Sigmoid colon (tissue), 6 donors: ENCODE measurements at regions not wholly inside any gene's neighbourhood (a gene's known extent, or its start where the extent isn't known, plus 50 kb on each side); places are given as distances from the start of the nearest gene placed in this dataset.

Experiments
- DNase-seq: peaks from one replicate; pipeline ENCODE4 v3.0.0-alpha.2; 2019
- H3K27ac ChIP-seq, 4 donors: fragments of 200-600 bp; sonication (generic); one replicate each; pipeline ENCODE4 v1.5.1; 2016 to 2019; ENCODE audit warnings: mild to moderate bottlenecking in 1 of 4
- H3K27me3 ChIP-seq, 3 donors: fragments of 200-600 bp; sonication (generic); one replicate each; pipeline ENCODE4 v1.5.1; 2019; ENCODE audit warnings: mild to moderate bottlenecking in 1 of 3
- H3K36me3 ChIP-seq, 4 donors: fragments of 200-600 bp; sonication (generic); one replicate each; pipeline ENCODE4 v1.5.1; 2016 to 2019
- H3K4me1 ChIP-seq, 4 donors: fragments of 200-600 bp; sonication (generic); one replicate each; pipeline ENCODE4 v1.5.1; 2017 to 2019
- H3K4me3 ChIP-seq, 4 donors: fragments of 200-600 bp; sonication (generic); one replicate each; pipeline ENCODE4 v1.5.1; 2017 to 2019; ENCODE audit warnings: mild to moderate bottlenecking in 2 of 4, moderate library complexity in 1 of 4
- H3K9me3 ChIP-seq, 4 donors: fragments of 200-600 bp in 3 of 4; sonication (generic) in 3 of 4; one replicate each; pipeline versions ENCODE4 v1.5.1 to v1.6.1; 2013 to 2019
- EP300 ChIP-seq, 4 donors: sonication (generic); formaldehyde crosslinking; IDR thresholded peaks; one replicate each; pipeline ENCODE4 v1.6.1; 2017; ENCODE audit warnings: antibody characterized with exemption in 4 of 4
- POLR2A ChIP-seq, 2 donors: fragments of 450-650 bp; IDR thresholded peaks; one replicate each; pipeline ENCODE4 v1.6.1; 2016; ENCODE audit warnings: antibody characterized with exemption in 2 of 2, mild to moderate bottlenecking in 2 of 2, moderate library complexity in 2 of 2
- POLR2AphosphoS5 ChIP-seq, 4 donors: sonication (generic); formaldehyde crosslinking; IDR thresholded peaks; one replicate each; pipeline ENCODE4 v1.6.1; 2017; ENCODE audit warnings: antibody characterized with exemption in 4 of 4
- WGBS, 2 donors: extraction: QIAGEN DNeasy Blood & Tissue Kit; methylation state at CpG; one replicate each; pipeline ENCODE4 v1.1.7; 2013; 5-methylcytosine and 5-hydroxymethylcytosine counted together
- intact Hi-C: fragments of 100-400 bp; cut with DNase I; formaldehyde crosslinking; loops from one replicate; pipeline ENCODE4 v1.15.1; 2023
- small RNA-seq, 3 donors: library from RNA; depleted of rRNA; stranded (forward); fragments of <200 nt; gene quantifications; one replicate each; pipeline ENCODE3, GENCODE V24; 2016
- TF ChIP-seq, protein P1 (sequence below), 4 experiments: fragments of 450-650 bp in 3 of 4; fragments of 200-600 bp in 1 of 4; IDR thresholded peaks; one replicate each; pipeline ENCODE4 v1.5.1; 2016 to 2019; ENCODE audit warnings: antibody characterized with exemption in 4 of 4, mild to moderate bottlenecking in 3 of 4, moderate library complexity in 2 of 4
- donor health status: healthy with polysubstance abuse.
- donor health status: healthy.

DNA sequence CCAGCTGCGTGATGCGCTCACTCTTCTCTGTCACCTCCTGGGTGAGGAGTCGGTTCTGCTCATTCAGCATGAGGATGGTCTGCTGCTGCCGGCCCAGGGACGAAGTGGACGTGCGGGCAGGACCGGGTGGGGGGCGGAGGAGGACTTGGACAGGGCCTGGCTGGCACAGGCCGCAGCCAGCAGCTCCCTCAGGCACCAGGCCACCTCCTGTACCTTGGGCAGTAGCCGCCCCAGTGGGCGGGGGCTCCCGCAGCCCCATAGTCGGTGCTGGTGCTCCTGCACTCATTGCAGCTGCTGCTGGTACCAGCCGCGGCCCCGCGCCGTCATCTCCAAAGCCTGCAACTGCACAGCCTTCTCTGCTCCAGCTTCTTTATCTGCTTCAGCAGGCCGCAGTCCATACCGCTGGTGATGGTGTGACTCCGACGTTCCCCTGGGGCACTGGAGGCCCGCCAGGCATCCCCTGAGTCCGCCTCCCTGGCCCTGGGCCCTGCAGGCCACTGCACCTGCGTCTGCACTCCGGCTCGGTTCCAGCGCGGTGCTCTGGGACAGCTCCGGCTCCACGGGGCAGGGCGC lies 884.9 kb upstream of the ZNF722 start:
- intact Hi-C loops: no loop called here
- peaks cover 0 to 21% (median 2%) of the 10 kb centered on the region in 4 donors for H3K9me3 ChIP-seq
- no peak for DNase-seq
- no peaks in the 10 kb centered on the region for H3K27me3 ChIP-seq
- H3K27ac ChIP-seq: no peak overlapping the region
- H3K36me3 ChIP-seq: no peaks in the 10 kb centered on the region
- no peaks in the 10 kb centered on the region for H3K4me1 ChIP-seq
- no peak overlapping the region for H3K4me3 ChIP-seq
- no peak for TF ChIP-seq POLR2AphosphoS5 (IDR thresholded peaks at IDR 0.05)
- TF ChIP-seq POLR2A (IDR thresholded peaks at IDR 0.05): no peak
- TF ChIP-seq, protein P1, sequence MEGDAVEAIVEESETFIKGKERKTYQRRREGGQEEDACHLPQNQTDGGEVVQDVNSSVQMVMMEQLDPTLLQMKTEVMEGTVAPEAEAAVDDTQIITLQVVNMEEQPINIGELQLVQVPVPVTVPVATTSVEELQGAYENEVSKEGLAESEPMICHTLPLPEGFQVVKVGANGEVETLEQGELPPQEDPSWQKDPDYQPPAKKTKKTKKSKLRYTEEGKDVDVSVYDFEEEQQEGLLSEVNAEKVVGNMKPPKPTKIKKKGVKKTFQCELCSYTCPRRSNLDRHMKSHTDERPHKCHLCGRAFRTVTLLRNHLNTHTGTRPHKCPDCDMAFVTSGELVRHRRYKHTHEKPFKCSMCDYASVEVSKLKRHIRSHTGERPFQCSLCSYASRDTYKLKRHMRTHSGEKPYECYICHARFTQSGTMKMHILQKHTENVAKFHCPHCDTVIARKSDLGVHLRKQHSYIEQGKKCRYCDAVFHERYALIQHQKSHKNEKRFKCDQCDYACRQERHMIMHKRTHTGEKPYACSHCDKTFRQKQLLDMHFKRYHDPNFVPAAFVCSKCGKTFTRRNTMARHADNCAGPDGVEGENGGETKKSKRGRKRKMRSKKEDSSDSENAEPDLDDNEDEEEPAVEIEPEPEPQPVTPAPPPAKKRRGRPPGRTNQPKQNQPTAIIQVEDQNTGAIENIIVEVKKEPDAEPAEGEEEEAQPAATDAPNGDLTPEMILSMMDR (IDR thresholded peaks at IDR 0.05): no peak
- TF ChIP-seq EP300 (IDR thresholded peaks at IDR 0.05): no peak
- WGBS, 2 donors: 81 to 91% methylated on average over 33 of the region's 33 CpGs

DNA sequence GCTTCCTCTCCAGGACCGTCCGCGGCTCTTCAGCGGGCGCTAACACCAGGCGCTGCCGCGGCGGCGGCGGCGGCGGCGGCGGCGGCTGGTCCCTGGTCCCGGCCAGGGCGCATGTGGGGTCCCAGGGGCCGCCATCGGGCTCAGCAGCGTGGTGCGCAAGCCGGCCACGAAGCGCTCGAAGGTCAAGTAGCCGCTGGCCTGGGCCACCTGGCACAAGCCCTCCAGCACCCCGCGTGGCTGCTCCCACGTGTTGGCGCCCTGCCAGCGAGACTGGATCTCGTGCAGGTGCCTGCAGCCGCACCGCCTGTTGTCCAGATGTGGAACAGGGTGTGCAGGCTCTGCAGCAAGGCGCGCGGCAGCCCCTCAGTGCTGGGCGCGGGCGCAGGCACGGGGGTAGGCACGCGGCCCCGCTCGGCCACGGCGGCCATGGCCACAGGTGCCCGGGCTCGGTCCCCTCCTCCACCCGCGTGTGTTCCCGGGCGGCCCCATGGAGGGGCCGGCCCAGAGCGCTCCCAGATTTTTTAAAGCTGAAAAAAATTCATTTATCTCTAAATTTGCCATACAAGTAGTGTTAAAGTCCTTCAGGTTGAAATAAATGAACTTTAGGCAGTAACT lies 884.2 kb upstream of the ZNF722 start:
- Histone ChIP-seq H3K4me1 (no peaks in the 10 kb centered on the region), H3K4me3 (no peak overlapping the region), H3K27ac (no peak overlapping the region), H3K27me3 (no peaks in the 10 kb centered on the region), H3K9me3 (peaks cover 0 to 21% (median 2%) of the 10 kb centered on the region in 4 donors), H3K36me3 (no peaks in the 10 kb centered on the region)
- intact Hi-C loops: no loop called here
- TF ChIP-seq, protein P1 (IDR thresholded peaks at IDR 0.05): no peak
- no peak for TF ChIP-seq POLR2AphosphoS5 (IDR thresholded peaks at IDR 0.05)
- no peak for TF ChIP-seq POLR2A (IDR thresholded peaks at IDR 0.05)
- no peak for TF ChIP-seq EP300 (IDR thresholded peaks at IDR 0.05)
- 78 to 89% methylated on average over 56 of the region's 56 CpGs for WGBS, 2 donors
- DNase-seq: peak; percentile 68

Small RNA genes lying in the stretch of these regions (small RNA-seq; reads per million reads assigned to genes)
- gene RNU6-417P: 0 reads per million in 3 donors
